ENCODE measurements at regions not wholly inside any gene's neighbourhood (a gene's known extent, or its start where the extent isn't known, plus 50 kb on each side); places are given as distances from the start of the nearest gene placed in this dataset.
"Not testable (repeated sequence)": the region's sequence is repeated elsewhere in the genome, so short reads cannot be mapped to it uniquely, and the experiment has no call there.

- DNase-seq = no peak
Measured at GRCh38 chr14:106235356-106236159, 709.2 kb downstream of the TMEM121 start.

DNA sequence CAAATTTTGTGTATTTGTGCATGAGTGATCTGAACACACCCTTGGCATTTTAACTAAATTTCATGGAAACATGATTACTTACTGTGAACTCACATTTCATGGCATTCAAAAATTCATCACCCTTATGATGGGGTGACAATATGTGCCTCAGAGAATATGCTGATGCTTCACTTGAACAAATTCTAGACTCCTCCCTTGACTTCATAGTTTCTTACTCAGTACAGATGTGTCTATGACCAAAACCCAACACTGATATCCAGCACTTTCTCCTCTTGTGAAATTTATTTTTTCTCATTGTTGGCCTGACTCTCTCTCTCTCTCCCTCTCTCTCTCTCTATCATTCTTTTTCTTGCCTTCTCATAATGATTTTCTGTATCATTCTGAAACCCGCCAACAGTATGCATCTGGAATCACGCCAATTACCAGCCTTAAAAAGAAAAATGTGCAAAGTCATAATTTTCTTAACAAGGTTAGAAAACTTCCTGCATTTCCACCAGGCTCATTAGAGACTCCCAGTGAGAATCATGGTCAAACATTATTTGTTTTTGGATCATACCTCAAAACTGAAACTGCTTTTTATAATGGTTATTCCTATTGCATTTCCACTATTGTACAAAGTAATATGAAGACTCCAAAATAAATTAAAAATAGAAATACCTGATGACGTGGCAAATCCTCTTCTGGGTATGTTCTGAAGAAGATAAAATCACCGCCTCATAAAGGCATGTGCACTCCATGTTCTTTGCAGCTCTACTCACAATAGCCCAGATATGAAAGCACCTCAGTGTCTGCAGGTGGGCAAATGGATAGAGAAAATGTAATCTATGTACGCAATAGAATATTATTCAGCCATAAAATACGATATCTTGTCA, 722.2 kb downstream of the TMEM121 start:
- DNase-seq = no peak

- DNase-seq = not testable (repeated sequence)
Measured at GRCh38 chr14:106253995-106254394, 727.6 kb downstream of the TMEM121 start.

- DNase-seq = peak; percentile 83
Measured at GRCh38 chr14:106257569-106257994, 731.2 kb downstream of the TMEM121 start.

- DNase-seq = peak; percentile 92
Measured at GRCh38 chr14:106268013-106268727, 741.8 kb downstream of the TMEM121 start.

GRCh38 chr14:106269029-106269428, 742.6 kb downstream of the TMEM121 start:
- no peak for DNase-seq

DNA sequence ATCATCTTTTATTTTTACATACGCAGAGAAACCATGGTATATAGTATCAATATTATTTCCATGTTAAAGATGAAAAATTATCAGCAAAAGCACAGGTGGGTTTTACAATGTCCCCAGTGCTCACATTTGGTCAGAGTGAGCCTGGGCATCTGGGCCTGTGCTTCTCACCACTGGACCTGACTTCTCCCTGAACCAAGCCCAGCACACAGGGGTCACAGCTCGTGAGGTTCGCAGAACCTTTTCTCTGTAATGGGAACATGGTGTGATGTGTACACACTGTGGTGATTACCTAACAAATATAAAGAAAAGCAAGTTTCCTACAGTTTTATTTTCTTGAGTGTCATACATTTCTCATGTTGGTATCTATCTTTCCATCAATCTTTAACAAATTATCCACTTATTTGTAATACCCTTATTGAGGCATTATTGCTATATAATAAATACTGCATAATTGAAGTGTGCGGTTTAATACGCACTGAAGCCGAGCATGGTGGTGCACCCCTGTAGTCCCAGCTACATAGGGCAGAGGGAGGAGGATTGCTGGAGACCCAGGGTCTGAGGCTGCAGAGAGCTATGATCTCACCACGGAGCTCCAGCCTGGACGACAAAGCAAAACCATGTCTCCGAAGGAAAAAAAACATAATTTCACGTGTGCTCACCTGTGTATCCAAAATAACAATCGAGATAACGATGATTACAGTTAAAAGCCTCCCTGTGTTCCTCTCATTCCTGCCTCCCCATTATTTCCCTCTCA, 743.2 kb downstream of the TMEM121 start:
- DNase-seq = no peak

DNA sequence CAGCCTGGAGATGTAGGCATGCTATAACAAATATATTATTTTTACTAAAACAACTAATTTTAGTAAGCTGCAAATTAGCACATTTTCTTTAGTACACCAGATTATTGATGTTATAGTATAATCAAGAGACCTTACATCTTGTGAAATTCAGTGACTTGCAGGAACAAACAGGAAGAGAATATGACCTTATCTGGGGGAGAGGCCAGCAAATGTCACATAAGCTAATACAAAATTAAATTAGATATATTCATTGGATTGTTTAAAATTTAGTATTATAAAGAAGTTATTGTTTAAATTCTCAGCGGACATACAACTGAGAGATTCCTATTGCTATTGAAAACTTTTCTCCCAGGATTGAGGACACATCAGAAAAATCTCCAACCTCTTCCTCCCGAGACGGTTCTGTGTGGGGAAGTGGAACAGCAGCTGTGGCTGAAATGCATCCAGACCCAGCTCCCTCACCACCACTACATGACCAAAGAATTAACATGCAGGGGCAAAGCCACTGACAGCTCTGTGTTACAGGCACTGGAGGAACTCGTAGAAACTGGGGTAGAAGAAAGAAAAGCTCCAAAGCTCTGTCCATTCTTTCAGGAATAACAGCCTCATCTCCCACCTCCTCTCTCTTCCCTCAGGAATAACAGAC, 744.2 kb downstream of the TMEM121 start:
- DNase-seq = not testable (repeated sequence)

DNA sequence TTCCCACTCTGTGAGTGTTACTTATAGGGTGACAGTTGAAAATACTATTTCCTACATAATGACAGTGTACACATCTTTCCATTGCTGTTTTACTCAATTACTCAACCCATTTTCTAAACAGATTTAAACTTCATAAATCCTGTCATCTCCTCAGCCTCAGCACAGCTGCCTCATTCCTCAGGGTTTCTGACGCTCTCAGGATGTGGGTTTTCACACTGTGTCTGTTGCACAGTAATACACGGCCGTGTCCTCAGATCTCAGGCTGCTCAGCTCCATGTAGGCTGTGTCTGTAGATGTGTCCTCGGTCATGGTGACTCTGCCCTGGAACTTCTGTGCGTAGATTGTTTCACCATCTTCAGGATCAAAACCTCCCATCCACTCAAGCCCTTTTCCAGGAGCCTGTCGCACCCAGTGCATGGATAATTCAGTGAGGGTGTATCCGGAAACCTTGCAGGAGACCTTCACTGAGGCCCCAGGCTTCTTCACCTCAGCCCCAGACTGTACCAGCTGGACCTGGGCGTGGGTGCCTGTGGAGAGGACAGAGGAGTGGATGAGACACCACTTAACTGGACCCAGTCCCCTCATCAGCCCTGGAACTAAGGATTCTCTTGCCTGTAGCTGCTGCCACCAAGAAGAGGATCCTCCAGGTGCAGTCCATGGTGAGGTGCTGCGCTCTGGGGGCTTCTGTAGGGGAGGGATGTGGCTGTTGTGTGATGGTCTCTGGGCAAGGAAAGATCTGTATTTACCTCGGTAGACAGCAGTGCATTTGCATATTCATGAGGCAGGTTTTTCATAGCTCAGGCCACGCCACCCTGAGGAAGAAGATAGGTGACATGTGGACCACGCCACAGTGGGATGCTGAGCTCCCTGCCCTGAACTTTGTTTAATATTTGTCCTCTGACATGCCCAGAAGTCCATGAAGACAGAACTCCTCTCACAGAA, 750.2 kb downstream of the TMEM121 start:
- DNase-seq = peak; percentile 69

- peak; percentile 47 for DNase-seq
Measured at GRCh38 chr14:106277503-106277902, 751.1 kb downstream of the TMEM121 start.

DNA sequence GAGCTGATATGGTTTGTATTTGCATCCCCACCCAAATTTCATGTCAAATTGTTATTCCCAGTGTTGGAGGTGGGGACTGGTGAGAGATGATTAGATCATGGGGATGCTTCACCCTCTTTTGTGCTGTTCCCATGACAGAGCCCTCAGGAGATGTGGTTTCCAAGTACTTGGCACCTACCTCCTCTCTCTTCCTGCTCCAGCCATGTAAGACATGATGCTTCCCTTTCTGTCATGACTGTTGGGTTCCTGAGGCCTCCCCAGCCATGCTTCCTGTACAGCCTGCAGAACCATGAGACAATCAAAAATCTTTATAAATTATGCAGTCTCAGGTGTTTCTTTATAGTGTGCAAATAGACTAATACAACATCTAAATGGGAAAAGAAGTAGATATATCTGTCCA, 754.5 kb downstream of the TMEM121 start:
- DNase-seq = no peak

- DNase-seq = no peak
Measured at GRCh38 chr14:106286697-106287290, 760.4 kb downstream of the TMEM121 start.

- DNase-seq = no peak
Measured at GRCh38 chr14:106287506-106287905, 761.1 kb downstream of the TMEM121 start.

GRCh38 chr14:106291626-106292025, 765.2 kb downstream of the TMEM121 start:
- DNase-seq = no peak

- DNase-seq = no peak
Measured at GRCh38 chr14:106294324-106294723, 767.9 kb downstream of the TMEM121 start.

DNA sequence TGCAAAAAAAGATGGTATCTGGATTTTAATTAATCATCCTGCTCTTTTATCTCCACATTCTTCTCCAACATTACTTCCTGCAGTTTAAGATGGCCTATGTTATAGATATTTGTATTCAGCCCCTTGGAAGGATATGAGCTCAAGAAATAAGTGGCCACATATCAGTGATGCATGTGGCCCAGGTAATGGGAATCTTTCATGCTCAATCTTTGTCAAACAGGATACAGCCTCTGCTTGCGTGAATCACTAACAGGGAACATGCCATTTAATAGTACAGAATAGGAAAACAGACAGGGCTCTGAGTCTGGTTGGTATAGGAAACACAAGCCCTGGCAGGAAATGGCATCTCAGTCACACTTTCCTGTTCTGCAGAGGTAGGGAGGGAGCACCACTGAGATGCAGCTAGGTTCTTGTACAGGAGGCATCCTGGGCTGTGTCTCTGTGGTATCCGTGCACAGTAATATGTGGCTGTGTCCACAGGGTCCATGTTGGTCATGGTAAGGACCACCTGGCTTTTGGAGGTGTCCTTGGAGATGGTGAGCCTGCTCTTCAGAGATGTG, 774.6 kb downstream of the TMEM121 start:
- DNase-seq = peak; percentile 17

DNA sequence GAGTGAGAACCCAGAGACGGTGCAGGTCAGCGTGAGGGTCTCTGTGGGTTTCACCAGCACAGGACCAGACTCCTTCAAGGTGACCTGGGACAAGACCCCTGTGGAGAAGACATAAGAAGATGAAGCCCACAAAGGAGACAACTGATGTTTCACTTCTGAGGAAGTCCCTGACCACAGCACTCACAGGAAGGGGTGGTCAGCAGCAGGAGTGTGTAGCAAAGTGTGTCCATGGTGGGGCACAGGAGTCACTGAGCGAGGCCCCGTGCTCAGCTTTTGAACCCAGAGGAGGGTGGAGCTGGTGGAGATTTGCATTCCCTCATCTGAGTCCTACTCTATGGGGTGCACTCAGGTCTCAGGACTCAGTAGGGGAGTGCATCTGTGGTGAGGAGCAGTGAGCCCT, 775.2 kb downstream of the TMEM121 start:
- DNase-seq = not testable (repeated sequence)

- no peak for DNase-seq
Measured at GRCh38 chr14:106302661-106303060, 776.3 kb downstream of the TMEM121 start.

GRCh38 chr14:106304271-106304670, 777.9 kb downstream of the TMEM121 start:
- DNase-seq = no peak

GRCh38 chr14:106308839-106309389, 782.5 kb downstream of the TMEM121 start:
- DNase-seq = peak; percentile 99
